OCI-LY7 (cell line): ENCODE measurements at regions not wholly inside any gene's neighbourhood (a gene's known extent, or its start where the extent isn't known, plus 50 kb on each side); places are given as distances from the start of the nearest gene placed in this dataset.

Experiments
- BruUV-seq: library from RNA; stranded (reverse); fragments of 400-500 nt; replicated peaks from 2 replicates; lab custom pipeline; 2021; lab: Mats Ljungman, UMichigan
- CTCF ChIA-PET: fragments of 300-600 bp; sonication (Branson Sonifier 250); formaldehyde crosslinking; loops from one replicate; lab custom pipeline; 2022; ENCODE audit warnings: antibody characterized with exemption; ENCODE audit not compliant: unreplicated experiment; lab: Charles Lee
- POLR2A ChIA-PET: fragments of 300-600 bp; sonication (Branson Sonifier 250); formaldehyde crosslinking; loops from one replicate; lab custom pipeline; 2022; ENCODE audit warnings: antibody characterized with exemption; lab: Charles Lee
- DNase-seq: peaks from one replicate; pipeline ENCODE4 v3.0.0-alpha.2; 2015; ENCODE audit warnings: low spot score
- H2AFZ ChIP-seq: fragments of 200-600 bp; sonication (generic), shearing (Covaris generic); 2 replicates; pipeline ENCODE4 v1.6.1; 2014; ENCODE audit warnings: mild to moderate bottlenecking, antibody characterized with exemption, low read length, moderate library complexity
- H3K27ac ChIP-seq: fragments of 200-600 bp; sonication (generic); 2 replicates; pipeline ENCODE4 v1.5.1; 2014; ENCODE audit warnings: mixed run types, low read depth, mild to moderate bottlenecking, moderate library complexity, low read length, inconsistent platforms; ENCODE audit not compliant: poor library complexity, severe bottlenecking
- H3K36me3 ChIP-seq: fragments of 200-600 bp; sonication (generic); 2 replicates; pipeline ENCODE4 v1.6.1; 2014; ENCODE audit warnings: mild to moderate bottlenecking, antibody characterized with exemption, low read length, moderate library complexity, mixed read lengths; ENCODE audit not compliant: insufficient read depth
- H3K4me1 ChIP-seq: fragments of 200-600 bp; sonication (generic); 2 replicates; pipeline ENCODE4 v1.5.1; 2014; ENCODE audit warnings: mild to moderate bottlenecking, low read length; ENCODE audit not compliant: insufficient read depth, poor library complexity, severe bottlenecking
- H3K4me2 ChIP-seq: fragments of 200-600 bp; sonication (generic); 2 replicates; pipeline ENCODE4 v1.6.1; 2014; ENCODE audit warnings: mild to moderate bottlenecking, low read length
- H3K4me3 ChIP-seq: fragments of 200-600 bp; sonication (generic); 2 replicates; pipeline ENCODE4 v1.5.1; 2014; ENCODE audit warnings: mild to moderate bottlenecking, low read depth, low read length; ENCODE audit not compliant: poor library complexity, severe bottlenecking
- H3K79me2 ChIP-seq: fragments of 200-600 bp; sonication (generic); 2 replicates; pipeline ENCODE4 v1.6.1; 2016; ENCODE audit warnings: low read depth, mild to moderate bottlenecking, low read length, moderate library complexity, mixed read lengths; ENCODE audit not compliant: insufficient read depth
- H3K9me2 ChIP-seq: fragments of 200-600 bp; sonication (generic); 2 replicates; pipeline ENCODE4 v1.6.1; 2016; ENCODE audit warnings: mild to moderate bottlenecking, low read length, mixed read lengths; ENCODE audit not compliant: insufficient read depth
- H3K9me3 ChIP-seq: fragments of 200-600 bp; sonication (generic); 2 replicates; pipeline ENCODE4 v1.6.1; 2014; ENCODE audit warnings: mild to moderate bottlenecking, mixed run types, low read length, mixed read lengths
- H4K20me1 ChIP-seq: fragments of 200-600 bp; sonication (generic); 2 replicates; pipeline ENCODE4 v1.6.1; 2014; ENCODE audit warnings: mild to moderate bottlenecking, antibody characterized with exemption, low read length, moderate library complexity, mixed read lengths; ENCODE audit not compliant: insufficient read depth
- EZH2phosphoT487 ChIP-seq: fragments of 200-600 bp; sonication (generic); IDR thresholded peaks from 2 replicates; pipeline ENCODE4 v1.6.1; 2018; ENCODE audit warnings: low read depth, borderline replicate concordance, mild to moderate bottlenecking, mixed run types, antibody characterized with exemption, low read length, moderate library complexity, mixed read lengths
- intact Hi-C: fragments of 100-400 bp; cut with micrococcal nuclease; formaldehyde crosslinking; loops from one replicate; pipeline ENCODE4 v1.10.0; 2022; ENCODE audit not compliant: unreplicated experiment
- TF ChIP-seq, protein P1 (sequence below): fragments of 200-600 bp; sonication (generic); conservative IDR thresholded peaks from 2 replicates; pipeline ENCODE4 v1.5.1; 2014; ENCODE audit warnings: mild to moderate bottlenecking, antibody characterized with exemption, low read length, moderate library complexity, mixed read lengths

- Histone ChIP-seq H3K79me2 (no peaks in the 10 kb centered on the region), H2AFZ (no peak overlapping the region), H3K9me3 (no peaks in the 10 kb centered on the region), H3K9me2 (no peaks in the 10 kb centered on the region), H4K20me1 (no peaks in the 10 kb centered on the region), H3K4me3 (no peak overlapping the region), H3K4me1 (no peaks in the 10 kb centered on the region), H3K36me3 (no peaks in the 10 kb centered on the region), H3K4me2 (no peak overlapping the region), H3K27ac (no peak overlapping the region)
- no peak for DNase-seq
- intact Hi-C loops, result no loop called here
- BruUV-seq, result no TSS peak
- CTCF ChIA-PET, result no interaction called here
- POLR2A ChIA-PET, result no interaction called here
- TF ChIP-seq, protein P1, sequence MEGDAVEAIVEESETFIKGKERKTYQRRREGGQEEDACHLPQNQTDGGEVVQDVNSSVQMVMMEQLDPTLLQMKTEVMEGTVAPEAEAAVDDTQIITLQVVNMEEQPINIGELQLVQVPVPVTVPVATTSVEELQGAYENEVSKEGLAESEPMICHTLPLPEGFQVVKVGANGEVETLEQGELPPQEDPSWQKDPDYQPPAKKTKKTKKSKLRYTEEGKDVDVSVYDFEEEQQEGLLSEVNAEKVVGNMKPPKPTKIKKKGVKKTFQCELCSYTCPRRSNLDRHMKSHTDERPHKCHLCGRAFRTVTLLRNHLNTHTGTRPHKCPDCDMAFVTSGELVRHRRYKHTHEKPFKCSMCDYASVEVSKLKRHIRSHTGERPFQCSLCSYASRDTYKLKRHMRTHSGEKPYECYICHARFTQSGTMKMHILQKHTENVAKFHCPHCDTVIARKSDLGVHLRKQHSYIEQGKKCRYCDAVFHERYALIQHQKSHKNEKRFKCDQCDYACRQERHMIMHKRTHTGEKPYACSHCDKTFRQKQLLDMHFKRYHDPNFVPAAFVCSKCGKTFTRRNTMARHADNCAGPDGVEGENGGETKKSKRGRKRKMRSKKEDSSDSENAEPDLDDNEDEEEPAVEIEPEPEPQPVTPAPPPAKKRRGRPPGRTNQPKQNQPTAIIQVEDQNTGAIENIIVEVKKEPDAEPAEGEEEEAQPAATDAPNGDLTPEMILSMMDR, result no peak
- TF ChIP-seq EZH2phosphoT487, result no peak
Observed at GRCh38 chr5:2492476-2492875, 259.0 kb downstream of the IRX2 start.

DNA sequence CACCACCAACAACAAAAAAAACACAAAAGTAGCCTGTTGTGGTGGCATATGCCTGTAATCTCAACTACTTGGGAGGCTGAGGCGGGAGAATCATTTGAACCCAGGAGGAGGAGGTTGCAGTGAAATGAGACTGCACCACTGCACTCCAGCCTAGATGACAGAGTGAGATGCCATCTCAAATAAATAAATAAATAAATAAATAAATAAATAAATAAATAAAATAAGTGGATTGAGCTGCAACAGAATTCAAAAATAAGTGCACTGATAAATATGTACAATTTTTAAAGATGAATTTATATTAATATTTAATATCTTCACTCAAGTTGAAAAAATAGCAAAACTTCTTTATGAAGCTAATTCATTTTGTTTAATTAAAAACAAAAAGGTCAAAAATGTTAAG lies 259.6 kb downstream of the IRX2 start:
- Histone ChIP-seq H4K20me1 (no peaks in the 10 kb centered on the region), H3K9me3 (no peaks in the 10 kb centered on the region), H3K4me1 (no peaks in the 10 kb centered on the region), H3K4me3 (no peak overlapping the region), H3K36me3 (no peaks in the 10 kb centered on the region), H3K27ac (no peak overlapping the region), H3K9me2 (no peaks in the 10 kb centered on the region), H3K4me2 (no peak overlapping the region), H2AFZ (no peak overlapping the region), H3K79me2 (no peaks in the 10 kb centered on the region)
- CTCF ChIA-PET, result no interaction called here
- POLR2A ChIA-PET, result no interaction called here
- no TSS peak for BruUV-seq
- TF ChIP-seq, protein P1, result no peak
- no peak for TF ChIP-seq EZH2phosphoT487
- DNase-seq, result no peak
- intact Hi-C loops, result no loop called here

DNA sequence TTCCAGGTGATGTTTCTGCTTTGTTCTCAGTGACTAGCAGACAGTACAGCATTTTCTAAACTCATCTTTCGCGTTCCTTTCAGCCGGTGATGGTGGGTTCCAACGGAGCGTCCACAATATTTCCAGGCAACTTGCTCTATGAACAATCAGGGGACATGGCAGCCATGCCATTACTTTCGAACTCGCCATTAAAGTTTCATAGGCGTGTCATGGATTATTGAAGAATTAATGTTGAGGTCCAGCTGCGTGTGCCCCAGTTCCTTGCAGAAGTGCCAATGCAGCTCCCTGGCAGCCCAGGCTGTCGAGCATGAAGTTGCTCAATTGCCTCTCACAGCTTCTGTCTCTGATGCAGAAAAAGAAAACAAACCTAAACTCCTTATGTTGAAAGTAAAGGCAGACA lies 262.2 kb downstream of the IRX2 start:
- DNase-seq, result no peak
- Histone ChIP-seq H2AFZ (no peak overlapping the region), H3K27ac (no peak overlapping the region), H3K9me2 (no peaks in the 10 kb centered on the region), H3K36me3 (no peaks in the 10 kb centered on the region), H4K20me1 (no peaks in the 10 kb centered on the region), H3K4me1 (no peaks in the 10 kb centered on the region), H3K9me3 (no peaks in the 10 kb centered on the region), H3K4me2 (no peak overlapping the region), H3K4me3 (no peak overlapping the region), H3K79me2 (no peaks in the 10 kb centered on the region)
- TF ChIP-seq EZH2phosphoT487, result no peak
- TF ChIP-seq, protein P1, result no peak
- CTCF ChIA-PET, result no interaction called here
- POLR2A ChIA-PET, result interaction anchor here (0.6 kb wide), 1 partner anchor 13 kb away, joined by 3 read pairs; no protein-coding TSS in a partner anchor
- intact Hi-C loops, result no loop called here
- no TSS peak for BruUV-seq
